Mesothelial cell of epicardium (in vitro differentiated cells): ENCODE measurements at regions not wholly inside any gene's neighbourhood (a gene's known extent, or its start where the extent isn't known, plus 50 kb on each side); places are given as distances from the start of the nearest gene placed in this dataset.

Experiments
- DNase-seq, 2 experiments: peaks; one replicate each; pipeline ENCODE4 v3.0.0; 2021; ENCODE audit warnings: low spot score in 2 of 2; ENCODE audit not compliant: unreplicated experiment in 2 of 2
- H3K27ac Mint-ChIP-seq: 2 replicates; pipeline ENCODE4 v1.8.0; 2021; ENCODE audit warnings: mixed read lengths
- H3K27me3 Mint-ChIP-seq: 2 replicates; pipeline ENCODE4 v1.8.0; 2021; ENCODE audit warnings: low read depth, mixed read lengths
- H3K36me3 Mint-ChIP-seq: 2 replicates; pipeline ENCODE4 v1.8.0; 2021; ENCODE audit warnings: mixed read lengths
- H3K4me1 Mint-ChIP-seq: 2 replicates; pipeline ENCODE4 v1.8.0; 2021; ENCODE audit warnings: mixed read lengths
- H3K4me3 Mint-ChIP-seq: 2 replicates; pipeline ENCODE4 v1.8.0; 2021; ENCODE audit warnings: mild to moderate bottlenecking, moderate library complexity, mixed read lengths
- H3K9me3 Mint-ChIP-seq: 2 replicates; pipeline ENCODE4 v1.8.0; 2021; ENCODE audit warnings: mixed read lengths
- TF ChIP-seq, protein P1 (sequence below): fragments of 200-600 bp; sonication (generic); IDR thresholded peaks from one replicate; pipeline ENCODE4 v1.5.0; 2021; ENCODE audit warnings: antibody characterized with exemption; ENCODE audit not compliant: unreplicated experiment

DNA sequence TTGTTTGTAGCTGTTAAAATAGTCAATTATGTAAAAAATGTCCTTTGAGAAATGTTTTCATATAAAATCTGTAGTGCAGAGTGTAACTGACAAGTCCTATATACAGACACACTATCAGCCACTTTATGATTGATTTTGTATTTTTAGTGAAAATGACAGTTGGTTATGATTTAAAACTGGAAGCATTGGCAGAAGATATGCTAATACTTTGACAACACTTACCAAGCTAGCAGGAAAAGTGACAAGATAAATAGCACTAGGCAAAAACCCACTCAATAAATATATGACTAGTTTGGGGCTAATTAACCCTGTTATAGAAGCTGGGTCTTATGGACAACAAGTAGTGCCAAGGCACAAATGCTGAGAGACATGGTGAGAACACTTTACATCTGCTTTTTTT is 772.9 kb upstream of the NOVA1 start:
- no peak for DNase-seq
- TF ChIP-seq, protein P1, sequence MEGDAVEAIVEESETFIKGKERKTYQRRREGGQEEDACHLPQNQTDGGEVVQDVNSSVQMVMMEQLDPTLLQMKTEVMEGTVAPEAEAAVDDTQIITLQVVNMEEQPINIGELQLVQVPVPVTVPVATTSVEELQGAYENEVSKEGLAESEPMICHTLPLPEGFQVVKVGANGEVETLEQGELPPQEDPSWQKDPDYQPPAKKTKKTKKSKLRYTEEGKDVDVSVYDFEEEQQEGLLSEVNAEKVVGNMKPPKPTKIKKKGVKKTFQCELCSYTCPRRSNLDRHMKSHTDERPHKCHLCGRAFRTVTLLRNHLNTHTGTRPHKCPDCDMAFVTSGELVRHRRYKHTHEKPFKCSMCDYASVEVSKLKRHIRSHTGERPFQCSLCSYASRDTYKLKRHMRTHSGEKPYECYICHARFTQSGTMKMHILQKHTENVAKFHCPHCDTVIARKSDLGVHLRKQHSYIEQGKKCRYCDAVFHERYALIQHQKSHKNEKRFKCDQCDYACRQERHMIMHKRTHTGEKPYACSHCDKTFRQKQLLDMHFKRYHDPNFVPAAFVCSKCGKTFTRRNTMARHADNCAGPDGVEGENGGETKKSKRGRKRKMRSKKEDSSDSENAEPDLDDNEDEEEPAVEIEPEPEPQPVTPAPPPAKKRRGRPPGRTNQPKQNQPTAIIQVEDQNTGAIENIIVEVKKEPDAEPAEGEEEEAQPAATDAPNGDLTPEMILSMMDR: no peak
- Mint-ChIP-seq H3K4me3 (no peak overlapping the region), H3K9me3 (peaks cover 6% of the 10 kb centered on the region), H3K27me3 (no peaks in the 10 kb centered on the region), H3K36me3 (no peaks in the 10 kb centered on the region), H3K4me1 (peaks cover 5% of the 10 kb centered on the region), H3K27ac (no peak overlapping the region)

DNA sequence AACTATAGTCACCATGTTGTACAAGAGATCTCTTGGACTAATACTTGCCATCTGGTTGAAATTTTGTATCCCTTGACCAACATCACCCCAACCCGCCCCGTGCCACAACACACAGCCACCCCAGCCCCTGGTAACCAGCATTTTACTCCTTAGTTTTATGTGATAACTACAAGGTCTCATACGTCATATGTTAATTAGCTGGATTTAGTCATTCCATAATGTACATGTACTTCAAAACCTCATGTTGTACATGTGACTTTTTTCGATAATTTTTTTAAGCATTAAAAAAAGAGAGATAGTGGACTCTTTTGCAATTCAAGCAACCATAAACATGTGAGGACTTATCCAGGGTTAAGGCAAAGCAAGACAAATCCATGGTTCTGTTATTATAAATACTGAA is 773.4 kb upstream of the NOVA1 start:
- no peaks in the 10 kb centered on the region for H3K27me3 Mint-ChIP-seq
- DNase-seq: no peak
- H3K4me3 Mint-ChIP-seq: no peak overlapping the region
- H3K4me1 Mint-ChIP-seq: peaks cover 5% of the 10 kb centered on the region
- no peaks in the 10 kb centered on the region for H3K36me3 Mint-ChIP-seq
- H3K27ac Mint-ChIP-seq: no peak overlapping the region
- TF ChIP-seq, protein P1: no peak
- H3K9me3 Mint-ChIP-seq: peaks cover 10% of the 10 kb centered on the region

DNA sequence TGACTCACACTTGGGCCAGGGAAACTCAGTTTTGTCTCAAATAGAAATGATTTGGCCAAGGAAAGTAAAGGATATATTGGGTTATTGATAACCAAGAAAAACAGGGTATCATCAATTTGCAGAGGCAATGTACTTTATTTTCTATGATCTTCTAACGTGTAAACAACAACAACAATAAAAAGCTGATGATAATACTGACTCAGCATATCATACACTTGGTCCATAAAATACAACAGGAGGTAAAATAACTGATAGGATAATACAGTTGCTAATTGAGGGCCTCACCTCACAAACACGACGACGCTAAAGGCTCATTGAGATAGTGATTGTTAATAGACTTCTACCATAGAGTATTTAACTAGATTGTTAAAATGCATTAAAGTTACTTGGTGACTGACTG is 774.0 kb upstream of the NOVA1 start:
- H3K36me3 Mint-ChIP-seq: no peaks in the 10 kb centered on the region
- TF ChIP-seq, protein P1: no peak
- no peaks in the 10 kb centered on the region for H3K27me3 Mint-ChIP-seq

DNA sequence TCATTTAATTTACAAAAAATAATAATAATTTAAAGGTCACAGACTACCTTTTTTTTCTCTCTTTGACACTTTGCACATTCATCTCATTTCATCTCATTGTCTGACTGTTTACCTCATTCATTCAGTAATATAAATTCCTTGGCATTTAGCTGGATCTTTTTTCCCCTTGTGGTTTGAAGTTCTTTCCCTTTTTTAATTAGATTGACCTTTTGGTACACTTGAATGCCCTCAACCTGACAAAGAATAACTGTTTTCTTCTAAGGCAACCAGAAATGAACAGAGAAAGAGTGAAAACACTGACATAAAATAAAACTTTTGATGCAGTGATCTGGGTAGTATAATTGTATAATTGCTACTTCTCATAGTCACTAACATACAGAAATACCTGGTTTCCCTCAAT is 774.9 kb upstream of the NOVA1 start:
- no peak overlapping the region for H3K27ac Mint-ChIP-seq
- no peak overlapping the region for H3K4me3 Mint-ChIP-seq
- peaks cover 5% of the 10 kb centered on the region for H3K4me1 Mint-ChIP-seq
- TF ChIP-seq, protein P1: no peak
- H3K27me3 Mint-ChIP-seq: no peaks in the 10 kb centered on the region
- H3K36me3 Mint-ChIP-seq: no peaks in the 10 kb centered on the region
- peaks cover 21% of the 10 kb centered on the region for H3K9me3 Mint-ChIP-seq
- no peak for DNase-seq

More for the DNA sequence above, 774.0 kb upstream of the NOVA1 start:
- Mint-ChIP-seq H3K27ac (no peak overlapping the region), H3K9me3 (peaks cover 14% of the 10 kb centered on the region), H3K4me1 (peaks cover 5% of the 10 kb centered on the region), H3K4me3 (no peak overlapping the region)
- no peak for DNase-seq

DNA sequence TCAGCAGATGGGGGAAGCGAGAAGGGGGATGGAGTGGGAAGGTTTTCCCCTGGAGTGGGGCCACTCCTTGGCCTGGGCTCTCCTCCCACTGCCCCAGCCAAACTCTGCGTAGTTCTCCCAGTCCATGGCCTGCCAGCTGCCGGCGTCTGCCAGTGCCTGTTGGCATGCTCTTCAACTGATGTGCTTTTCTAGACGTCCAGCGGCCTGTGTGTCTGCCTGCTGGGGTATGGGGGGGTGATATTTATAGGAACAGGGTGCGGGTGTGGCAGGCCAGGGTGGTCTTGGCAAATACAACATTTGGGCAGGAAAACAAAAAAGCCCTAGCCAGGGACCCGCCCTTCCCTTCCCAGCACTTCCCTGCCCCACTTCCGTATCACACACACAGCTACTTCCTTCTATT is 786.3 kb upstream of the NOVA1 start:
- Mint-ChIP-seq H3K9me3 (no peaks in the 10 kb centered on the region), H3K27me3 (no peaks in the 10 kb centered on the region), H3K4me3 (no peak overlapping the region), H3K4me1 (peaks cover 11% of the 10 kb centered on the region), H3K36me3 (no peaks in the 10 kb centered on the region), H3K27ac (no peak overlapping the region)
- TF ChIP-seq, protein P1: no peak
- DNase-seq: no peak

DNA sequence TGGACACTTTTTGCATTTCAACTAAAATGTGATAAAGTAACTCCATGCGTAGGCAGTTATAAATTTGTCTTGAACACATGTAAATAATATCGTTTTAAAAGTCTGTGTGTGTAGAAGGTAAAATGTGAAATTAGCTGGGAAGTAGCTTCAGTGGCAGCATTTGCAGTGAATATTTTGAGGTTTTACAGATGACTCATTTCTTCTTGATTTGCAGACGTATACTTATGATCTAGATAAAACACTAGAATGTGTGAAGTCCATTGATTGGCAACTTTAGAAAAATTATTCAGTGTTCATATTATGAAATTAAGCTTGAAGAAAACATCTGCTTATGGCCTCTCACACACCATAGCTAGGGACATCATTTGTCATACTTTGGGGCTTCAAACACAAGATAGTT is 788.6 kb upstream of the NOVA1 start:
- Mint-ChIP-seq H3K4me3 (no peak overlapping the region), H3K27ac (no peak overlapping the region), H3K4me1 (peaks cover 11% of the 10 kb centered on the region), H3K9me3 (no peaks in the 10 kb centered on the region), H3K36me3 (no peaks in the 10 kb centered on the region), H3K27me3 (no peaks in the 10 kb centered on the region)
- DNase-seq: no peak
- TF ChIP-seq, protein P1: no peak
